Activated naive CD8-positive, alpha-beta T cell treated with anti-CD3 and anti-CD28 coated beads, Interleukin-2, amount 50 U/mL, for 16 hours (primary cell): ENCODE measurements at regions not wholly inside any gene's neighbourhood (a gene's known extent, or its start where the extent isn't known, plus 50 kb on each side); places are given as distances from the start of the nearest gene placed in this dataset.
"Not testable (repeated sequence)": the region's sequence is repeated elsewhere in the genome, so short reads cannot be mapped to it uniquely, and the experiment has no call there.

Experiments used
- DNase-seq: peaks from one replicate; pipeline ENCODE4 v3.0.0-alpha.2; 2020; ENCODE audit warnings: low read depth, low spot score

DNA sequence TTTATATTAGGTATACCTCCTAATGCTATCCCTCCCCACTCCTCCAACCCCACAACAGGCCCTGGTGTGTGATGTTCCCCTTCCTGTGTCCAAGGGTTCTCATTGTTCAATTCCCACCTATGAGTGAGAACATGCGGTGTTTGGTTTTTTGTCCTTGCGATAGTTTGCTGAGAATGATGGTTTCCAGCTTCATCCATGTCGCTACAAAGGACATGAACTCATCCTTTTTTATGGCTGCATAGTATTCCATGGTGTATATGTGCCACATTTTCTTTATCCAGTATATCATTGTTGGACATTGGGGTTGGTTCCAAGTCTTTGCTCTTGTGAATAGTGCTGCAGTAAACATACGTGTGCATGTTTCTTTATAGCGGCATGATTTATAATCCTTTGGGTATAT is 345.1 kb upstream of the FANCL start:
- not testable (repeated sequence) for DNase-seq

DNA sequence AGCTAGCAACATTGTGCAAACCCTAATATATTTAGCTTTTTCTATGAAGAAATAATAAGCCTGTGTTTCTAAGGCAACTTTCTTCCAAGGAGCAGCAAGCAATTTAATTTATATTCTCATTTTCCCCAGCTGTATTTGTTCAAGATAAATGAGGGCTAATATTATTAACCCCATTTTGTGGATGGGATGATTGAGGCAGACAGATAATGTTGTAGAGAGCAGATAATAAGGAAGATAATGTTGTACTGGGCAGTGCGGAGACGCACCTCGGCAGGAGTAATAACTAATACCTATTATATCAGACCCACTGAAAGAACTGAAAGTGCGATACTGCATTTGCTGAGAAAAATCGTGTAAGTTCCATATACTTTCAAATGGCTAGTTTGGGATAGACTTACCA is 344.1 kb upstream of the FANCL start:
- DNase-seq: no peak

DNA sequence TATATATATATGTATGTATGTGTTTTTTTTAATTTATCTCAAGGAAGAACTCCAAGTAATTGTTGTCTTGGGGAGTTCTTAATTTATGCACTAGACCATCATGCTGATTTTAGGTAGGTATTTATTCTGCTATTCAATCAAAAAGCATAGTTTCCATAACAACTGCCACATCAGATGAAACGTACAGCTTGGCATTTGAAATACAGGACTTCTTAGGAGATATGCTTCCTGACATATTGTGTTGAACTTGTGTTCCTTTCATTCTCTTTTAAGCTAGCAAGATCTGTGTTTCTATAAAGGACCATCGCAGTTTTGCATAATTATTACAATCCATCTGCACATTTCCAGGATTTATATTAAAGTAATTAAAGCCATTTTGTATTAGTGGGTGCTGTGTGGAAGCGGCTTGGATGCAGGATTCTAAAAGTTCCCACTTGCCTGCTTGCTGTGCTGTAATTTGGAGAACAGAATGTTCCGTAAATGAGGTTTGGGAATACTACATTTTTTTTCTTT is 343.5 kb upstream of the FANCL start:
- no peak for DNase-seq

DNA sequence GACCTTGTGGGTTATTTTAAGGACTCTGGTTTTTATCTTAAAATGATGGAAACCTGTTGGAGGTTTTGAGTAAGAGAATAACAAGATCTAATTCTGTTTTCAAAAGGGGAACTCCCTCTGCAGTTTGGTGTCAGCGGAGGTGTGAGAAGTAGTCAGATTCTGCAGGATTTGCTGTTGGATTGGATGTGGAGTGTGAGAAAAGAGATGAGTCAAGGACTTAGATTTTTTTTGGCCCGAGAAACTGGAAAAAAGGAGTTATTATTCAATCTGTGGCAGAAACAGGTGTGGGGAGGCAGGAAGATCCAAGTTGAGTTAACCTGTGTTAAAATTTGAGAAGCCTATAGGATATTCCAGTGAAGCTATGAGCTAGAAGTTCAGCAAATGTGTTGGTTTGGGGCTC is 337.2 kb upstream of the FANCL start:
- no peak for DNase-seq

DNA sequence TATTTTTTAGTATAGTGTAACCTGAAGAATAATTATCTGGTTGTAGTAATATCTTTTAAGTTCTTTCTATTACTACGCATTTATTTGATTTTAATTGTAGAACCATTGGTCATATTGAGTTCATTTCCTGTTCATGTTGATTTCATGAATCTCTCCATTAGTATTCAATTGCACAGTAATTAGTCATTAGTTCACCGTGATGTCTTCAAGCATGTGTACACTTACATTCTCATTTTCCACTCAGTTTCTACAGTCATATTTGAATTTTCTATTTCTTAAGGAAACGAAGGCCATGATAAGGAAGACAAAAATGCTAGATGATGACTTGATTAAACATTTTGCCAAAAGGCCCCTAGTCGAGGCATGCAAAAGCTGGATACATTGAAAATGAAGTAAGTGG is 333.7 kb upstream of the FANCL start:
- no peak for DNase-seq

DNA sequence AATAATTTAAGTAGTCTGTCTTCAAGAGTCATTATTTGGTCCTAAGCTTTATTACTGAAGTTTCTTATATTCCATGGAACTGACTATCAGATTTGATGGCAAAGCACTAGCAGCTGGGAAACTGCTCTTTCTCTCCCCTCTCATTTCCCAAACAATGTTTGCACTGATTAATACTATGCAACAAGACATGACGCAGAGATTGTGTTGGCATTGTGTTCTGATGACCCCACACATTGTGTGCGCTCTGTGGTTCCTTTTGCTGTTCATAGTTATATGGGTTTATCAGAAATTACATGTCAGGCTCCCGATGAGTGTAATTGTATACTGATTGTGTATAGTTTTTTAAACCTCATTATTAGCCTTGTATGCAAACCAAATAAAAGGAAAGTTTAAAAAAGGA is 331.6 kb upstream of the FANCL start:
- no peak for DNase-seq

DNA sequence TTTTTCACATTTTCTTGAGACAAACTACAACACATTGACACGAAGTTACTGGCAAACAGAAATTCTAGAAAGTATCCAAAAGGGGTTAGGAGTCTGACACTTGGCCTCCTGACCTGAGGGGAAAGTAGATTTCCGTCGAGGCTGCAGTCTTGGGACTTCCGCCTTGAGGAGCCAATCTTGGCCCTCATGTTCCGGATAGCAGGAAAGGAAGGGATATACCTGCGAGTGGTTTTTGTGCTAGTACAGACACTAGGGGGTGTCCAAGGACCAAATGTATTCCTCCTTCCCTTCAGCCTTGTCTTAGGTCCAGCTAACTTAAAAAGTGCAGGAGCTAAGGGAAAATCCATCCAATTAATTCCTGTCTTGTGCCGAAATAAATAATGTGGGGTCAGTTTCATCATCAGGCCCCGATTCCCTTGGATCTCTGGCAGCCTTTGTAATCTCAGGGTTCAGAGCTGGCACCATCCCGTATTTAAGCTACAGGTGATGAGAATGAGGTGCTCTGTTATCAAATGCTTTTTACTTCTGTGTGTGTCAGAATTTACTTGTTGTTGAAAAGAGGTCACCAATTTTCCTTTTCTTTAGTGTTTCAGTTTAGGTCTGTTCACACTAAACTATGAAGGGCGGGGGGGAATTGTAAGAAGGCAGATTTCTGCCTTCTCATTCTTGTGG is 330.2 kb upstream of the FANCL start:
- no peak for DNase-seq

DNA sequence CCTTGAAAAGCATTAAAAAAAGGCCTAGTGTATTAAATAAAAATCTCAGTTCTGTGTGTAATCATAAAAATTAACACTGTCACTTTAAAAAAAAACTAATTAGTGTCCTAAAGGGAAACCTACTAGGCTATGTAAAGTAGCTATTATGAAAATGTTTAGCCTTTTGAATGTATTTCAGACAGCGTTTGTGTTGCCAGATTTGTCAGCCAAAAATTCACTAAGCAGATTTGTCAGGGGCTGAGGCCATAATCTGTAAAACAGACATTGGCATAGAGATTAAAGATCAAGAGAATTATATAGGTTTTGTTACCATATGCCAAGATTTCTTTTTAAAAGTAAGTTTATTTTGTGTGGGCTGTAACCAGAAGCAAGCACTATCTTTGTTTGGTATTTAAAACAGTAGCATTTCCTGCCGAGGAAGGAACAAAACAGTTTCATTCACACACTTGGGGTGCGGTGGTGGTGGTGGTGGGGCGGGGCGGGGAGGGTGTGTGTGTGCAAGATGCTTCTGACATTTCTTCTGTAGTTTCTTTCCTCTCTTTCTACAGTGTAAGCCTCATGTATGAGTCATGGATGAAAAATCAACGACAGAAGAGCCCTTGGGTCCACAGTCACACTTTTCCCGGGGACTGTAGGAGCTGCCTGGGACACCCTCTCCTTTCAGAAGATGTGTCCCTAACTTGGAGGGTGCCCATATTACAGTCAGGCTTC is 328.5 kb upstream of the FANCL start:
- no peak for DNase-seq

DNA sequence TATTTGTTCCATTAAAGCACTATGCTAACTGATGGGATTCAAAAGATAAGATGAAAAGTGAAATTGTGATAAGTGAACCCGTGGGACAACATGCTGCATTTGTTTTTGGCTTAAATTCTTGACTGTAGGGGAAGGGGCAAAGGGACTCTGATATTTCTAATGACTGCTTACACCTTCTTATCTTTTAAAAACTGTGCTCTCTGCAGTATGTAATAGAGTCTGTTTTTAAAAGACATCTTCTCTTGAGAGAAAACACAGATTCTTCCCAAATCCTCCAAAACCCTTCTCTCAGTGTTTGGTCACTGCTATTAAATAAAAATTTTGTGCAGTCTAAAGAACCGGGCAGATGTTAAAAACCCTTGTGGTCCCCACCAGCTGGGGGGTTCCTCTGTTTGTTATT is 327.8 kb upstream of the FANCL start:
- DNase-seq: no peak

DNA sequence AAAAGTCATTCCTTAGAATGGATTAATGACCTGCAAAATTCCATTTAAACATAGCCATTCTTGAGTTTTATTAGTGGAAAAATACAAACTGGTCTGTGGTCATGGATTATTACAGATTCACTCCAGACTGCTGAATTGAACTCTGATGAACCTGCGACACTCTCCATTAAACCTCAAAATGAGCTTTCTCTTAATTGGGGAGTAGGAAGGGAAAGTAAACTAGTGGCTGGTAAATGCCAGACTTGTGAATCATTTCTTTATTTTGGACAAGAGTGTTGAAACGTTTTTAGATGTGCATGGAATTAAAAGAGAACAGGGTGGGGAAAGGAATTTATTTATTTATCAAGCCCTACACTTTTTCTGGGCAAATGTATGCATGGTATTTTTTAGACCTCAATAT is 321.2 kb upstream of the FANCL start:
- no peak for DNase-seq

DNA sequence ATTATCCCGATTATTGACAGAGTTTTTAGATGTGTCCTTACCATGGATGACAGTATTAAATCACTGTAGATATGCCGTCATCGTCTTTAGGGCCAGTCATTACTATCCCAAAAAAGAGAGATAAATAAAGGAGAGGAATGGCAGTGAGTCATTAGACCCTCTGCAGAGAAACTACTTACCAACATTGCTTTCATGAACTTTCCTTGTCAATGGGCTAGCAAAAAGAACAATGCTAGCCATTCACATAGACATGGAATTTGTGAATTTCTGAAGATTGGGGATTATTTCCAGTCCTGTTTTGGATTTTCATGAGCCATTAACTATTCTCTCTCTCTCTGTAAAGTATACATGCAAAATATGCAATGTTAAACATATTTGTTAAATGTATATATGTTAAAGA is 319.4 kb upstream of the FANCL start:
- no peak for DNase-seq

DNA sequence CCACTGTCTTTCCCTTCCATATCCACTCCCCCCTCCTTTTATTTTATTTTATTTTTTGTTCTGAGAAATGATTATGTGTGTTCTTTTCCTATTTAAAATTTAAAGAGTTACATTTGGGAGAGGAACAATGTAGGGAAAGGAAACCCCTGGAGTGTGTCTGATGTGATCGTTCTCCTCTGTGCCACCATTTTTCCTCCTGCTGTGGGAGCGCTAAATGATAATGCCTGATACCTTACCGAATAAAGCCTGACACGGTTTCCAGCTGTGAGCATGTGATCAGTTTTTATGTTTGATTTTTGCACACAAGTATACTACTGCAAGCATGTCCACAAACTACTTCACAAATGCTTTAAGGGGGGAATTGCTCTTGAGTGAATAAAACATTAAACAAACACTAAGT is 317.8 kb upstream of the FANCL start:
- DNase-seq: no peak

DNA sequence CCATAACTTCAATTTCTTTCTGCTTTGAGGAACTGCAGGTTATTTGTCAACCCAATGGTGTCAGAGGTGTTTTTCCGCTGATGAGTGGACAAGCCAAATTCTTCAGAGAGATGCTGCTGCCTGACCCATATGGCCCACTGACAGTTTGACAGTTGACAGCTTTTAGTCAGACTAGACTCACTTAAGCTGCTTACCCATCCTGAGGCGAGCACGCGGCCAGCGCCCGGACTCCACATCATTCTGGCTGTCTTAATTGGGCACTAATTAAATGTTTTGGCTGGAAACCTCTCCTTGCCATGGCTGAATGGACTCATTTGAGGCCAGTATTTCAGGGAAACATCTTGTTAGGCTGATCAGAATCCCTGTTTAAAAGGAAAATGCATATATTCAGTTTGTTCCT is 316.1 kb upstream of the FANCL start:
- DNase-seq: no peak

DNA sequence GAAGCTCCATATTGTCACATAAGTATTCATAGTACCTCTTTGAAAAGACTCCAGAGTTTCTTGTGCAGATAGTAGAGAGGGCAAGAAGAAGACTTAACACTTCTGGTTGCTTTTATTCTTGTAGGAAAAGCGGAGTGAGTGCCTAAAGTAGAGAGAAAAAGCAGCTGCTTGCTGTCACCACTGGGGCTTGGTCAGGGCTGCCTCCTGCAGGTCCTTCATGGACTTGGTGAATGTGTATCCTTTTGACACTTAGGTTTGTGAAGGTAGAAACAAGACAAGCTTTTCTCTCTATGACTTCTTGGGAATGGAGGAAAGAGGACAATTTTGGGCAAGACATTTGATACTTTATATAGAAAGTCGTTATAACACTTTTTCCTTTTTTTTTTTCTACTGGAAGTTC is 312.8 kb upstream of the FANCL start:
- no peak for DNase-seq

DNA sequence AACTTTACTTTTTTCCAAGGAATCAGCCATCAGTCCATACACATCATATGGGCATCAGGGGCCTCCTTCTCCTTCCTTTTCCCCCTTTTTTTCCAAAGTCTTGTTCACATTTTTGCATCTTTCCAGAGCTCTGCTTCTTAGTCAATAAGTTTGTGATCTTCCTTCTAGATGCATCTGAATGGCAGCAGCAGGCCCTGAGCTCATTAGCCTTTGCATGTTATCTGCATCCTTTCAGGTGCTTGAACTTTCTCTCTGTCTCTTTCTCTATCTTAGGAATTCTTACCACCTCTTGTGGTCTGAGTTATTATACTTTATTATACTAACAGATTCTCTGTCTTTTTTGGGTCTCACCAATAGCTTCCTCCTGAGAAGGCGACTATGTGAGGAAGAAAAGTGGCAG is 312.4 kb upstream of the FANCL start:
- no peak for DNase-seq

DNA sequence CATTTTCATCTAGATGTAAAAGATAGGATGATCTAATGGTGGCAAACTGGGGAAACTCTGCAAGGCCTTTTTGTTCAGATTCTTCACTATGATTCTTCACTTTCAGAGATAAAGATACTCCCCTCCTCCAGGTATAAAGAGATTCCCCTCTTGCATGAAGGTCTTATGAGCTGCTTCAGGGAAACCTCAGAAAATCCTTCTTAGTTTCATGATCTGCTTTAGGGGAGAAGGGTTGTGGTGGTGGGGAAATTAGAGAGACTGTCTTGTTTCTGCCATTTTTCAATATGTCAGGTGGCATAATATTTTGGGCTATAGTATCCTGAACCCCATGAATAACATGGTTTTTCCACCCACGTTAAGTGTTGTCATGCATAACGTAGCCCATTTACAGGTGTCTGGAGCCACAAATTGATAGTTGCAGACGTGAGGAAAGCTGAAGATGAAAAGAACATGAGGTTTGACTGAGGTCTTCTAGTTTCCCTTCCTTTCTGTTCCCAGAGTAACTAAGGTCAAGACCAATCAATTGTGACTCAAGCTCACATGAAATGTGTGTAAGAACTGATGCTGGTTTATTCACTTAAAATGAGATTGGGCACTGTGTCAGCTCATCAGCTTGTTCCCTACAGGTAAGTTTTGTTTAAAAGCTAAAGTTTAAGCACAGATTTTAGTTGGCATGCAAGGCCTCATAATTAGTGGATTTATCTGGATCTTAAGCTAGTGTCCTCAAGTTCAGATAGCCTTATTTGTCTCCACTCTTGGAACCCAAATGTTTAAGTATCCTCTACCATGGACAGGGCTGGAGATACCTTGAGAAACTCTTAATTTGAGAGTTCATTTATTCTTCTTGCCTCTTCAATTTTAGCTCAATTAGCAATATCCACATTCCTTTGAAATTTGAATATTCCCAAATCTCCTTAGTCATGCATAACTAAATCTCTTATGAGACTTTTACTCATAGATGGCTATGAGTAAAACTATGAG is 304.5 kb upstream of the FANCL start:
- DNase-seq: no peak

DNA sequence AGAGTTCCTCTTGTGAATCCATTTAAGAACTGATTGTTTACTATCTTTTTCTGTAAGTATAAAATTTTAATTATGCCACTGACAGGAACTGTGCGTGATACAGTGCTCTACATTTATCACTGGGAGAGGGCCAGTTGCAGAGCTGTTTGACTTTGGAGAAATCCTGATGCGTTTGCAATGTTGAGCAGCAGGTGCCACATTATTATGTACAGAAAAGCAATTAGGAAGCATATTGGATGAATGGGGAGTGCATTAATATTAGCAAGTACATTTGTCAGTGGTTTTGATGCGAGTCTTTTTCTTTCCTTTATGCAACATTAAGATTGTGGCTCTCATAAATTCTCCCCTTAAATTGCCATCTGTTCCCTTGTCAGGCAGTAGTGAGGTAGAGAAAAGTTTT is 302.3 kb upstream of the FANCL start:
- no peak for DNase-seq

DNA sequence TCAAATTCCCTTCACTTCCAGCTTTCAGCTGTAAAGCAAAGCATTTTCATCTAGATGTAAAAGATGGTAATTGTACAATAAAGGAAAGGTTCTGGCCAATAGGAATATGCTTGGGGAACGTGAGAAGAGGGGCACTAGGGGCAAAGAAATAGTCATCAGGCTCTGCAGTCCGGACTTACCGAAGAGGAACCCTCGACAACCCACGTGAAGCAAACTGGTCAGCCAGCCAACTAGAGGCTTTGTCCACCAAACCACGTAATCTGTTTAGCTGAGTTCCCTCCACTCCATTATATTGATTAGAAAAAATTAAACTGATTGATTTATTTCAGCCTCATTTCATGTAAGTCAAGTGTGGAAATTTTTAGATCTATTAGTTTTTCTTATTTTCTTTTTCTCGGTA is 300.4 kb upstream of the FANCL start:
- DNase-seq: no peak

DNA sequence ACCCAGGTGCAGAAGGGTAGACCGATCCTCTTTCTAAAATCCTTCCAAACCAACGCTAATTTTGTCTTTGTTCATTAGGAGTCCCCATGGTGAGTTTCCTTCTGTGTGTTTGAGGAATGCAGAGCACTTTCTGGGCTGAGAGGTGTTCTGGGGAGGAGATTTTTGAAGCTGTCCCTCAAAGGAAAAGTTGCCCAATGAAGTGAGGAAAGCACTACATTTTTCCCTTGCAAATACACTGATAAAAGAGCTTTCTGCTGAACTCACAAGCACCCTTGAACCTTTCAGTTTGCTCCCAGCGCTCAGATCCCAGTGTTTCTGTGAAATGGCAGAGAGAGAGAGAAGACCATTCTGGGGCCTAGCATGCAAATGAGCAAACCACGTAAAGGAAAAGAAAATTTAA is 299.6 kb upstream of the FANCL start:
- DNase-seq: no peak

DNA sequence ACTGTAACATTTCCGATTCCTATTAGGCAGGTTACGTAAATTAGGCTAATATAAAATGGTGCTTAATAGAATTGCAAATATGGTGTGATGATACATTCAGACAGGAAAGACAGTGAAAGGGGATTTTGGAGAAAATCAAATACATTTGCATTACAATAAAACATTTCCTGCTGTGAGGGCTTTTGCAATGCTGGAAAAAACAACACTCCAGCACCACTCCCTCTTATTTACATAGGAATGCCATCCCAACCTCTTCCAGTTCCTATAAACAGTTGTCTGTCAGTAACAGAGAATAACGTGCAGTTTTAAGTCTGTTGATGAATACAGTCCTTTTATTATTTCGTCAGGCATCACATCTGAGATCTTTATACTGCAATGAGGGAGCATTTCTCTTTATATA is 298.8 kb upstream of the FANCL start:
- DNase-seq: no peak

DNA sequence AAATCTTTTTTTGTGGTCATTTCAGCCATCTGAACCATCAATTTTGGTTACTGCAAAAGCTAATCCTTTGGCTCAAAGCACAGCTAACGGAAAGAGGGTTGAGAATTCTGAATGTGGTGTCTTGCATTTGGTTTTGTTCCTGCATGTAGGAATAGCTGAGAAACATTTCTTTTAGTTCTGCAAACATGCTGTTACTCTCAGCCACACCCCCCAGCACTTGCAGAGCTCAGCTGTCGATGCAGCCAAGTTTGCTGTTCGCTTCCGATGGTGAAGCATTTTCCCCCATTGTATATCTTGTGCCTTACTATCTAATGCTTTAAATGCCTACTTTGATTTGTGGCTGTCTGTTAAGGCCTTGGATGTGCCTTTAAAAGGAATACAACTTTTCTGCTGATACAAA is 294.9 kb upstream of the FANCL start:
- DNase-seq: no peak

DNA sequence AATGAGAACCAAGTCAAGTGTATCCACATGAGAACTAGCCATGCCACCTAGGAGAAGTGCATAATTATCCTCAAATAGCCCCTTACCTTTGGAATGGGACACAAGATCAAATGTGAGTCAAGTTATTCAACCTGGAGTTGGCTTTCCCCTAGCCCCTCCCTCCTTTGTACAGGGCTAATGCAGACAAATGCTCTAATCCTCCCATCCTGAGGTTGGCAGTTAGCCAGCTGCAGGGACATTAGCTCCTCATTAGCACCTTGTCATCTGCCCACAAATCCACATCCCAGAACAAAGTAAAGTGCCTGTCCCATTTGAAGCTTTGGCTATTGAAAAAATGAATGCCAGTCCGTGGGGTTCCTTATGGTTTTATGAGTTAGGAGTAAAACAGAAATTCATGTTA is 294.1 kb upstream of the FANCL start:
- DNase-seq: no peak
